ENCODE measurements at regions not wholly inside any gene's neighbourhood (a gene's known extent, or its start where the extent isn't known, plus 50 kb on each side); places are given as distances from the start of the nearest gene placed in this dataset.
"Not testable (repeated sequence)": the region's sequence is repeated elsewhere in the genome, so short reads cannot be mapped to it uniquely, and the experiment has no call there.

DNA sequence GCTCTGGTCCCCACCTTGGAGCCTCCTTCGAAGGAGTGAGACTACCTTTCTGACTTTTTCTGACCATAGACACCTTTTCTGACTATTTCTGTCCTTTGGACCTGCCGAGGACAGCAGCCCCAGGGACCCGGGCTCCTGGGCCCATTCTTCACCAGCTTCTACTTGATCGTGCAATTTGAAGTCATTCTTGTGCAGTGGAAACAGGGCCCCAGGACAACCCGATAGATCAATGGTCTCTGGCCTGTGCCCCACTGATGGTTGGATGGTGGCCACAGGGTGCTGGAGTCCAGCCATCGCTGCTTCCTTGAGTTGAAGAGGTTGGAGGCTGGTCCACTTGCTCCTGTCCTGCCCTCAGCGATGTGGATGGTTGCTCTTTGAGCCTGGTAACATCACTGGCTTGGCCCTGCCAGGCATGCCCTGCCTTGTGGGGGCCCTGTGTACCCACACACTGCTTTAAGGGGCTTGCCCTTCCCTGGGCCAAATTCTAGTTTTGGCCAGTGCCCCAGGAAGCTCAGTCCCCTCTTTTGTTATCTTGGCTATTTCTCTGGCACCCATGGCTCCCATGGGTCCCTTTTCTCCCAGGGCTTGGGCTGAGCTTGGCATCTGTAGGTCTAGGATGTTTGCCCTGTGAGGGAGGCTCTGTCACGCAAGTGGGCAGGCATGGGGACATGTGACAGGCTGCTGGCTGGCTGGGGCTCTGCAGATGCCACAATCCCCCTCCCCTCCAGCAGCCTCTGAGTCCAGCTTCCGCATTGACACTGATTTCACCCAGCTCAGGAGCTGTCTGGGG, 375.6 kb upstream of the NUPR2 start:
- H3K27ac Mint-ChIP-seq = no peak overlapping the region
- H3K9me3 Mint-ChIP-seq = peaks cover 44% of the 10 kb centered on the region
- no peaks in the 10 kb centered on the region for H3K27me3 Mint-ChIP-seq (ENCODE audit: low read depth)
- H3K36me3 Mint-ChIP-seq (ENCODE audit: low read depth) = peaks cover 2% of the 10 kb centered on the region
- no peaks in the 10 kb centered on the region for H3K4me1 Mint-ChIP-seq (ENCODE audit: low read depth)
- no peak overlapping the region for H3K4me3 Mint-ChIP-seq
- no peak for DNase-seq (ENCODE audit: low spot score)

DNA sequence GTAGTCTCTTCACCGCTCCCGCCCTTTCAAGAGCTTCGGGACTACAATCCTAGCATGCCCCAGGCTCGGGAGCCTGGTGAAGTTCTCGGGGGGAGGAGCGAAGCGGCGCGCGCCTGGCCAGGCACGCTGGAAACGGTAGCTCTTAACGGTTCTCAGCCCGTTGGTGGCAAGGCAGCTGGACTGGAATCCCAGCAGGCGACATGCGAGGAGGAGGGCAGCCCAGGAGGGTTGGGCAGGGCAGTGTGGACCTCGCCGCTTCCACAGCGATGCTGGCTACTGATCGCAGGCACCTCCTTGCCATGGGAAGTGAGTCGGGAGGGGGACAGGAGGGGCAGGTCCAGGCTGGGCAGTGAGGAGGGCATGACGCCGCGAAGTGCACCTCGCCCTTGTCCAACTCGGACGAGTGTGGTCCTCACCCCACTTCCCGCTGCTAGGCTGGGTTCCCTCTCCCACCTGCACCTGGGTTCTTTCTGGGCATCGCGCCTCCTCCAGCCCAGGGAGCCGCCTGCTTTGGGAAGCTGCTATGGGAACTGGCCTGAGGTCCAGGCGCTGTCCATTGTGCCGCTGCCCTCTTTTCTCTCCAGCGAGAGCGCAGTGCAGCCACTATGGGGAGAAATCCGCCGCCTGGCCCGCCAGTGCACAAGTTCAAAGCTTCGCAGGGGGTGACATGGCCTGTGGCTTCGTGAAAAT, 367.8 kb upstream of the NUPR2 start:
- Mint-ChIP-seq H3K4me3 (no peak overlapping the region), H3K27ac (no peak overlapping the region), H3K4me1 (ENCODE audit: low read depth) (no peaks in the 10 kb centered on the region), H3K9me3 (peaks cover 55% of the 10 kb centered on the region), H3K27me3 (ENCODE audit: low read depth) (no peaks in the 10 kb centered on the region), H3K36me3 (ENCODE audit: low read depth) (peaks cover 2% of the 10 kb centered on the region)
- no peak for DNase-seq (ENCODE audit: low spot score)

DNA sequence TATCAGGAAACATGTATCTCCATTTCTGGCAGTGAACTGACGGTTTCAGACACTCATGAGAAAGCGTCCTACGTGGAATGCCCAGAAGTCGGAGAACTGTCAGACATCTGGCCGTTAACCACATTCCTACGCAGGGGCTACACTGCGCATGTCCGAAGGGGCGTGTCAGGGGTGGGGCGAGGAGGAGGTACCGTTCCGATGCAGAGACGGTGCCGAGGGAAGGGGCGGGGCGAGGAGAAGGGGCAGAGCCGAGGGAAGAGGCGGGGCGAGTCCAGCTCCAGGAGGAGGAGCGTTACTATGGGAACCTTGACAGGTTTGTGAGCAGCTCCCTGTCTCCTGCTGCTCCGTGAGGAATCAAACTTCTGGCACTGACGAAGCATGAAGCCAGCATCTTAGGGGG, 366.9 kb upstream of the NUPR2 start:
- no peak for DNase-seq (ENCODE audit: low spot score)
- Mint-ChIP-seq H3K27me3 (ENCODE audit: low read depth) (no peaks in the 10 kb centered on the region), H3K4me3 (no peak overlapping the region), H3K4me1 (ENCODE audit: low read depth) (no peaks in the 10 kb centered on the region), H3K27ac (no peak overlapping the region), H3K36me3 (ENCODE audit: low read depth) (no peaks in the 10 kb centered on the region), H3K9me3 (peaks cover 53% of the 10 kb centered on the region)

DNA sequence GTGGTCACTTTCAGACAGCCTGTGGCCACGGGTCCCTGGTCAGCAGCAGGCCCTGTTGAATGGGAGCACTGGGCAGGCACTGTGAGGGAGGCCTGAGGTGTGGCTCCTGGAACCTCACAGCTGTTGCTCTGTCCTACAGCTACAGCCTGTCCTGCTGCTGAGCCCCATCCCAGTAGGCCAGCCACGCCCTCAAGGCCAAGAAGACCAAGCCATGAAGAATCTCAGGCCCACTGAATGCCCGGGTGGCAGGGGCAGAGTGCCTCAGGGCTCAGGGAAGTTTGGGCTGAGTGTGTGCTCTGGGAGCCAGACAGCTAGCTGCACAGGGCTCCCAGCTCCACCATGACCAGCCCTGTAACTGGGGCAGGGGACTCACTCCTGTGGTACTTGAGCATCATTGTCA, 363.5 kb upstream of the NUPR2 start:
- DNase-seq (ENCODE audit: low spot score) = no peak
- Mint-ChIP-seq H3K9me3 (peaks cover 46% of the 10 kb centered on the region), H3K27ac (no peak overlapping the region)

DNA sequence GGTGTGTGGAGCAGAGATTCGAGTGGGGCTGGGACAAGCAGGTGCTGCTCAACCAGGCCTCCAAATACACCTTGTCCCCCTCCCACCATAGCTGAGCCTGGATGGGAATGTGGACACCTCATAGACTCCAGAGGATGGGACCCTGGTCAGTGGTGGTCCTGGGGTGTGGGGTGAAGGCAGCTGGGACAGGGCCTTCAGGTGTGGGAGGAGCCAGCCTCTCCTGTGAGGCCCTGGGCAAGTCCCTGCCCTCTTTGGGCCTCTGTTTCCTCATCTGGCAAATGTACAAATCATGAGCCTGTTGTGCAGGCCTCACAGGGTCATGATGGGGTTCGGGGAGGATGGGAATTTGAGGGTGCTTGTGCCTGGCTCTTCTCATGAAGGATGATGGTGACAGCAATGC, 362.9 kb upstream of the NUPR2 start:
- no peaks in the 10 kb centered on the region for H3K27me3 Mint-ChIP-seq (ENCODE audit: low read depth)
- no peak for DNase-seq (ENCODE audit: low spot score)
- no peaks in the 10 kb centered on the region for H3K36me3 Mint-ChIP-seq (ENCODE audit: low read depth)
- no peak overlapping the region for H3K27ac Mint-ChIP-seq
- H3K9me3 Mint-ChIP-seq = peaks cover 46% of the 10 kb centered on the region
- no peak overlapping the region for H3K4me3 Mint-ChIP-seq
- no peaks in the 10 kb centered on the region for H3K4me1 Mint-ChIP-seq (ENCODE audit: low read depth)

More for the DNA sequence above, 363.5 kb upstream of the NUPR2 start:
- H3K36me3 Mint-ChIP-seq (ENCODE audit: low read depth) = no peaks in the 10 kb centered on the region
- no peaks in the 10 kb centered on the region for H3K27me3 Mint-ChIP-seq (ENCODE audit: low read depth)
- H3K4me1 Mint-ChIP-seq (ENCODE audit: low read depth) = no peaks in the 10 kb centered on the region
- no peak overlapping the region for H3K4me3 Mint-ChIP-seq

DNA sequence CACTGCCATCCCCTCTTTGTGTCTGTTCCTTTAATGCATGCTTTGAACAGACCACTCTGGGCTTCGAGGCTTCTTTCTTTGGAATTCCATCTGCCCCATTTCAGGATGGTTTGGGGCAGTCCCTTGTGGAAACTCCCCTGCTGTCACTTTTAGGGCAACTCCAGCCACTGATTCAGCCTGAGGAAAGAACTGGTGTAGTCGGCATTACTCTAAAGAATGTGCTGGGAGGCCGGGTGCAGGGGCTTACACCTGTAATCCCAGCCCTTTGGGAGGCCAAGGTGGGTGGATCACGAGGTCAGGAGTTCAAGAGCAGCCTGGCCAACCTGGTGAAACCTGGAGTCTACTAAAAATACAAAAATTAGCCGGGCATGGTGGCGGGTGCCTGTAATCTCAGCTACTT, 358.1 kb upstream of the NUPR2 start:
- H3K4me3 Mint-ChIP-seq = no peak overlapping the region

DNA sequence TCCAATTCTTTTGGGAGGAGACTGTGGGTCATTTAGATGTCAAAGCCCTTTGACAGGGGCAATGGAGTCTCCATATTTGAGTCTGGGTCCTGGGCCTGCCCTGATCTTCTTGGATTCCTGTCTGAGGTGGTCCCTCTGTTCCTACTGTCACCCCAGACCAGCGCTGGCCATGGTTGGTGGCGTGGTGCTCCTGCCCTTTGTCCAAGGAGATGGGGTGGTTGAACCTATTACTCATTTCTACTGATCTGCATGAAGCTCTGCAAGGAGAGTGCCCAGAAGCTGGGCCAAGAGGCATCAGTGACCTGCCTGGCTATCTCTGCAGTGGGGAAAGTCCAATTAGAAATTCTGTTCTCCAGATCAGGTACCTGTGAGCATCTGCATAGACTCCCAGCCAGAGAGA, 355.6 kb upstream of the NUPR2 start:
- DNase-seq (ENCODE audit: low spot score) = no peak
- no peak overlapping the region for H3K27ac Mint-ChIP-seq
- H3K4me3 Mint-ChIP-seq = no peak overlapping the region
- peaks cover 58% of the 10 kb centered on the region for H3K9me3 Mint-ChIP-seq
- no peaks in the 10 kb centered on the region for H3K36me3 Mint-ChIP-seq (ENCODE audit: low read depth)
- H3K27me3 Mint-ChIP-seq (ENCODE audit: low read depth) = no peaks in the 10 kb centered on the region
- no peaks in the 10 kb centered on the region for H3K4me1 Mint-ChIP-seq (ENCODE audit: low read depth)

More for the DNA sequence above, 358.1 kb upstream of the NUPR2 start:
- Mint-ChIP-seq H3K27me3 (ENCODE audit: low read depth) (no peaks in the 10 kb centered on the region), H3K36me3 (ENCODE audit: low read depth) (no peaks in the 10 kb centered on the region), H3K27ac (no peak overlapping the region), H3K4me1 (ENCODE audit: low read depth) (no peaks in the 10 kb centered on the region), H3K9me3 (peaks cover 59% of the 10 kb centered on the region)
- no peak for DNase-seq (ENCODE audit: low spot score)

DNA sequence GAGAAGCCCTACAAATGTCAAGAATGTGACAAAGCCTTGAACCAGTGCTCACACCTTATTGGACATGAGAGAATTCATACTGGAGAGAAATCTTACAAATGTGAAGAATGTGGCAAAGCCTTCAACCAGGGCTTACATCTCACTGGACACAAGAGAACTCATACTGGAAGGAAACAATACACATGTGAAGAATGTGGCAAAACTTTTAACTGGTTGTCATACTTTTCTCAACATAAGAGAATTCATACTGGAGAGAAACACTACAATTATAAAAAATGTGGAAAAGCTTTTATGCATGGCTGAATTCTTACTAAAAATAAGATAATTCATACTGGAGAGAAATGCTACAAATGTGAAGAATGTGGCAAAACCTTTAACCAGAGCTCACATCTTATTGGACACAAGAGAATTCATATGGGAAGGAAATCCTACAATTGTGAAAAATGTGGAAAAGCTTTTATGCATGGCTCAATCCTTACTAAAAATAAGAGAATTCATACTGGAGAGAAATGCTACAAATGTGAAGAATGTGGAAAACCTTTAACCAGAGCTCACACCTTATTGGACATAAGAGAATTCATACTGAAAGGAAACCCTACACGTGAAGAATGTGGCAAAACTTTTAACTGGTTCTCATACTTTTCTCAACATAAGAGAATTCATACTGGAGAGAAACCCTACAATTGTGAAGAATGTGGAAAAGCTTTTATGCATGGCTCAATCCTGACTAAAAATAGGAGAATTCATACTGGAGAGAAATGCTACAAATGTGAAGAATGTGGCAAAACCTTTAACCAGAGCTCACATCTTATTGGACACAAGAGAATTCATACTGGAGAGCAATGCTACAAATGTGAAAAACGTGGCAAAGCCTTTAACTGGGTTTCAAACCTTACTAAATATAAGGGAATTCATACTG, 350.6 kb upstream of the NUPR2 start:
- not testable (repeated sequence) for H3K27me3 Mint-ChIP-seq (ENCODE audit: low read depth); H3K36me3 Mint-ChIP-seq (ENCODE audit: low read depth); DNase-seq (ENCODE audit: low spot score); H3K4me1 Mint-ChIP-seq (ENCODE audit: low read depth); H3K4me3 Mint-ChIP-seq; H3K27ac Mint-ChIP-seq
- H3K9me3 Mint-ChIP-seq = peaks cover 81% of the 10 kb centered on the region

DNA sequence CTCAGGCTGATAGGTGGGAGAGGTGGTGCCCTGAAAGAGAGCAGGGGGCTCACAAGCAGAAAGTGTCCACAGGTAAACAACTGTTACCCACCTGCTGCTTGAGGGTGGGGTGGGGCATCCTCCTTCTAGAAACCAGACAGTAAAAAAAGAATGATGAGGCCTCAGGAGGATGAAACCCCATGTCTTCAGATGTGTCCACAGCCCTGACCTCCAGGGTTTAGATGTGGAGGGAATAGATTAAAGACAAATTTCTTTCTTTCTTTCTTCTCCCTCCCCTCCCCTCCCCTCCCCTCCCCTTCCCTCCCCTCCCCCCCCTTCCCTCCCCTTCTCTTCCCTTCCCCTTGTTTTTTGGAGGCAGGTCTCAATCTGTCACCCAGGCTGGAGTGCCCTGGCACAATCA, 333.5 kb upstream of the NUPR2 start:
- no peaks in the 10 kb centered on the region for H3K27me3 Mint-ChIP-seq (ENCODE audit: low read depth)
- H3K4me3 Mint-ChIP-seq = no peak overlapping the region
- H3K27ac Mint-ChIP-seq = no peak overlapping the region
- no peak for DNase-seq (ENCODE audit: low spot score)
- H3K4me1 Mint-ChIP-seq (ENCODE audit: low read depth) = no peaks in the 10 kb centered on the region
- peaks cover 1% of the 10 kb centered on the region for H3K36me3 Mint-ChIP-seq (ENCODE audit: low read depth)
- peaks cover 40% of the 10 kb centered on the region for H3K9me3 Mint-ChIP-seq

DNA sequence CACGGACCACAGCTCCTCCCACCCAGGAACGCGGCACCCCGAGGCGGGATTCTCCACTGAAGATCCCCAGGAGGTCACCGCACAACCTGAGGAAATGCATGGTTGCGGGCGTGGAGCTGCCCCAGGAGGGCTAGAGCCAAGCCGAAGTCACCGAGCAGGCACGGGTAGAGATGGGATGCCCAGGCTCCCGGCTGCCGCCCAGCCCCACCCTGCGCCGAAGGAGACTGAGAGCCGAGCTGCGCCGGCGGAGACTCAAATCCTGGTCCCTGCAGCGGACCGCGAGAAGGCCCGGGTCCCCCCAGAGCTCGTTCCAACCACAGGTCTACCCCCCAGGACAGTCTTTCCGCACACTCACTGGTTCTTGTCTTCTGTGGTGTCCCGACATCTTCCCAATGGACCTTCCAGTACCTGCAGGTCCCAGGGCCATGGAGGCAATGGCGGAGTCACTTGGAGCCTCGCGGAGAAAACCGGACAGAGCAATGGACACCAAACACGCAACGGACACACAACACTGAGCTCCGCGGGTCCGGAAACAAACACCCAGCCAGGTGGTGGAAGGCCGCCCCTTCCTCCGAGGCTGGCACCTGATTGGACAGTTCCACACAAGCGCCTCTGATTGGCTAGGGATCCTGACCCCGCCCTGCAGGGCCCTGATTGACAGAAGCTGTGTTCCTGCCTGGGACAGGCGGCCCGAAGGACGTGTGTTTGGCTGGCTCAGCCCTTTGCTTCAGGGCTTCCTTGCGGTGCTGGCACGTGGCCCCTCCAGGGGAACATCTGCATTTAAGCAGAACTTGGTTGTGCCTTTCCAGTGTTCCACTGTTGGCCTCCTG, 331.9 kb upstream of the NUPR2 start:
- no peak for DNase-seq (ENCODE audit: low spot score)
- H3K4me1 Mint-ChIP-seq (ENCODE audit: low read depth) = no peaks in the 10 kb centered on the region
- H3K27me3 Mint-ChIP-seq (ENCODE audit: low read depth) = no peaks in the 10 kb centered on the region
- peaks cover 45% of the 10 kb centered on the region for H3K9me3 Mint-ChIP-seq
- no peak overlapping the region for H3K27ac Mint-ChIP-seq
- H3K36me3 Mint-ChIP-seq (ENCODE audit: low read depth) = no peaks in the 10 kb centered on the region
- no peak overlapping the region for H3K4me3 Mint-ChIP-seq

DNA sequence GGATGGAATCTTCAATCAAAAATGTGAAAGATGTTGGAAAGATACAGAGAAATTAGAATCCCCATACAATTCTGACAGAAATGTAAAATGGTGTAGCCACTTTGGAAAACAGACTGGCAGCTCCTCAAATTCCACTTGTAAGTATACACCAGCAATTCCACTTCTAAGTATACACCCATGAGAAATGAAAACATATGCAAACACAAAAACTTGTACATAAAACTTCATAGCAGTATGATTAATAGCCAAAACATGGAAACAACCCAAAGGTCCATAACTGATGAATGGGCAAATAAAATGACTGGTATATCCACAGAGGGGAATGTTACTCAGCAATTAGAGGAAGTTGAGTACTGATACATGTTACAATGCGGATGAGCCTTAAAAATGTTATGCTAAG, 304.3 kb upstream of the NUPR2 start:
- H3K4me1 Mint-ChIP-seq (ENCODE audit: low read depth); H3K27ac Mint-ChIP-seq; DNase-seq (ENCODE audit: low spot score); H3K4me3 Mint-ChIP-seq; H3K36me3 Mint-ChIP-seq (ENCODE audit: low read depth); H3K27me3 Mint-ChIP-seq (ENCODE audit: low read depth): not testable (repeated sequence)
- peaks cover 37% of the 10 kb centered on the region for H3K9me3 Mint-ChIP-seq

DNA sequence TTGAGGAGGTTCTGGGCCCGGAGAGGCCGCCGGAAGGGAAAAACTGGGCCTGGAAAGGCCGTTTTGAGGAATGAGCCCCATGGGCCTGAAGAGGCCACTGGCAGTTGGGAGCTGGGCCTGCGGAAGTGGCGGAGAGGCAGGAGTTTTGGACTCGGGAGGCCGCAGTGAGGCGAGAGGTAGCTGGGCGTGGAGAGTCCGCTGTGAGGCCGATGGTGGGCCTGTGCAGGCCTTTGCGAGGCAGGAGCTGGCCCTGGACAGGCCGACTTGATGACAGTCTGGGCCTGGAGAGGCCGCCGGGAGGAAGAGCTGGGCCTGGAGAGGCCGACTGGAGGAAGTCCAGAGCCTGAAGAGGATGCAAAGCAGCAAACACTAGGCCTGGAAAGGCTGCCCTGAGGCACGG, 259.0 kb upstream of the NUPR2 start:
- no peak for DNase-seq (ENCODE audit: low spot score)
- Mint-ChIP-seq H3K36me3 (ENCODE audit: low read depth) (no peaks in the 10 kb centered on the region), H3K4me1 (ENCODE audit: low read depth) (no peaks in the 10 kb centered on the region), H3K9me3 (peaks cover 7% of the 10 kb centered on the region), H3K4me3 (no peak overlapping the region), H3K27ac (no peak overlapping the region), H3K27me3 (ENCODE audit: low read depth) (no peaks in the 10 kb centered on the region)

DNA sequence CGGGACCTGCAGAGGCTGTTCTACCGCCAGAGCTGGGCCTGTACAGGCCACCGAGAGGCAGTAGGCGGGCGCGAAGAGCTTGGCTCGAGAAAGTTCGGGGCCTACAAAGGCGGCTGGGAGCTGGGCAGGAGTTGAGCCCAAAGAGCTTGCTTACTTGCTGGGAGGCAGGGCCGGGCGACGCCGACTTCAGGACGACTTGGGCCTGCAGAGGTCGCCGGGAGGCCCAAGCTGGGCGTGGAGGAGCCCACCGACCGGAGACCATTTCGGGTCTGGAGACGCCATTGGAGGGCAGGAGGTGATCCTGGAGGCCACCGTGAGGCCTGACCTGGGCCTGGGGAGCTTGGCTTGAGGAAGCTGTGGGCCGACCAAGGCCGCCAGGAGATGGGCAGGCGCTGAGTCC, 258.4 kb upstream of the NUPR2 start:
- H3K4me3 Mint-ChIP-seq; H3K27ac Mint-ChIP-seq; H3K4me1 Mint-ChIP-seq (ENCODE audit: low read depth); H3K9me3 Mint-ChIP-seq; DNase-seq (ENCODE audit: low spot score); H3K27me3 Mint-ChIP-seq (ENCODE audit: low read depth); H3K36me3 Mint-ChIP-seq (ENCODE audit: low read depth): not testable (repeated sequence)

Data from T-helper 2 cell treated with Interferon-gamma antibody and Interleukin-4, amounts not matched to agents 5 μg/mL and 100 μg/mL, for 36 hours (primary cell).